Transverse colon (tissue), 4 donors: ENCODE measurements at regions not wholly inside any gene's neighbourhood (a gene's known extent, or its start where the extent isn't known, plus 50 kb on each side); places are given as distances from the start of the nearest gene placed in this dataset.

Experiments used
- DNase-seq: peaks from one replicate; pipeline ENCODE4 v3.0.0-alpha.2; 2019
- H3K27ac ChIP-seq, 4 donors: fragments of 200-600 bp; sonication (generic); 2 replicates each; pipeline ENCODE4 v1.5.1; 2016 to 2018; ENCODE audit warnings: inconsistent platforms in 4 of 4
- H3K27me3 ChIP-seq: fragments of 200-600 bp; sonication (generic); 2 replicates; pipeline ENCODE4 v1.5.1; 2017; ENCODE audit warnings: inconsistent platforms
- H3K36me3 ChIP-seq, 4 donors: fragments of 200-600 bp; sonication (generic); 2 replicates each; pipeline ENCODE4 v1.5.1; 2017 to 2019; ENCODE audit warnings: inconsistent platforms in 4 of 4
- H3K4me1 ChIP-seq, 4 donors: fragments of 200-600 bp; sonication (generic); 2 replicates each; pipeline ENCODE4 v1.5.1; 2017 to 2020; ENCODE audit warnings: inconsistent platforms in 4 of 4
- H3K4me3 ChIP-seq, 4 donors: fragments of 200-600 bp; sonication (generic); 1 replicate in 1 of 4; 2 replicates in 3 of 4; pipeline versions ENCODE4 v1.5.1 to v1.6.1; 2017 to 2019; ENCODE audit warnings: inconsistent platforms in 4 of 4
- H3K9me3 ChIP-seq, 2 donors: fragments of 200-600 bp; sonication (generic); 2 replicates each; pipeline ENCODE4 v1.5.1; 2017 to 2019; ENCODE audit warnings: inconsistent platforms in 2 of 2
- EP300 ChIP-seq: sonication (generic); formaldehyde crosslinking; IDR thresholded peaks from one replicate; pipeline ENCODE4 v1.6.1; 2017; ENCODE audit warnings: antibody characterized with exemption, low read depth
- POLR2A ChIP-seq: fragments of 450-650 bp; IDR thresholded peaks from one replicate; pipeline ENCODE4 v1.6.1; 2016; ENCODE audit warnings: antibody characterized with exemption, mild to moderate bottlenecking, moderate library complexity
- POLR2AphosphoS5 ChIP-seq, 3 donors: sonication (generic); formaldehyde crosslinking; IDR thresholded peaks; one replicate each; pipeline ENCODE4 v1.6.1; 2016; ENCODE audit warnings: antibody characterized with exemption in 3 of 3
- WGBS, 2 donors: methylation state at CpG; one replicate each; pipeline ENCODE4 v1.1.5; 2018; ENCODE audit warnings: low coverage in 1 of 2; 5-methylcytosine and 5-hydroxymethylcytosine counted together
- in situ Hi-C, 4 donors: fragments of 200-750 bp; cut with MboI; loops; one replicate each; pipeline versions ENCODE4 v1.15.0 to v1.15.1; 2017; ENCODE audit warnings: low sequenced_read_pairs in 3 of 4, low pct_ligation_motif_present in 1 of 4, low pct_unique_long_range_greater_than_20kb in 1 of 4
- intact Hi-C: fragments of 100-400 bp; cut with DNase I; formaldehyde crosslinking; loops from one replicate; pipeline ENCODE4 v1.15.1; 2023; ENCODE audit warnings: low total_unique reads
- TF ChIP-seq, protein P1 (sequence below), 5 experiments: fragments of 200-600 bp in 3 of 5; fragments of 450-650 bp in 2 of 5; sonication (generic) in 3 of 5; IDR thresholded peaks; 1 replicate in 2 of 5; 2 replicates in 3 of 5; pipeline ENCODE4 v1.5.1; 2016 to 2017; ENCODE audit warnings: antibody characterized with exemption in 5 of 5, inconsistent platforms in 3 of 5, mild to moderate bottlenecking in 2 of 5, moderate library complexity in 1 of 5

DNA sequence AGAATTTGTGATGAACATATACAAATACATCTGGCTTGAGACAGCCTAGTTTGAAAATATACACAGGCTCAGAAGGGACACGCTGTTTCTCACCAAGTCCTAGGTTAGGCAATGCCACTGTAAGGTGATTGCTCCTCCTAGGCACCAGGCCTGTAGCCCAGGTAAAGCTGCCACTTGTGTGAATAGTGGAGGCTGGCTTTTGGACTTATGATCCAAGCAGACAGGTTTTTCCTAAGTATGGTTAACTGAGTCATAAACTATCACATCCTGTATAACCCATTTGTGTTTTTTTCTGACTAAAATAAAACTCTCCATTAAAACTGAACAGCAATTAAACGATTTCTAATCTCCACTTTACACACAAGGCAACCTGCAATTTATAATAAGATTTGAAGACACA lies 81.0 kb downstream of the SEMA4F start:
- TF ChIP-seq POLR2AphosphoS5 (IDR thresholded peaks at IDR 0.05) = no peak
- TF ChIP-seq, protein P1, sequence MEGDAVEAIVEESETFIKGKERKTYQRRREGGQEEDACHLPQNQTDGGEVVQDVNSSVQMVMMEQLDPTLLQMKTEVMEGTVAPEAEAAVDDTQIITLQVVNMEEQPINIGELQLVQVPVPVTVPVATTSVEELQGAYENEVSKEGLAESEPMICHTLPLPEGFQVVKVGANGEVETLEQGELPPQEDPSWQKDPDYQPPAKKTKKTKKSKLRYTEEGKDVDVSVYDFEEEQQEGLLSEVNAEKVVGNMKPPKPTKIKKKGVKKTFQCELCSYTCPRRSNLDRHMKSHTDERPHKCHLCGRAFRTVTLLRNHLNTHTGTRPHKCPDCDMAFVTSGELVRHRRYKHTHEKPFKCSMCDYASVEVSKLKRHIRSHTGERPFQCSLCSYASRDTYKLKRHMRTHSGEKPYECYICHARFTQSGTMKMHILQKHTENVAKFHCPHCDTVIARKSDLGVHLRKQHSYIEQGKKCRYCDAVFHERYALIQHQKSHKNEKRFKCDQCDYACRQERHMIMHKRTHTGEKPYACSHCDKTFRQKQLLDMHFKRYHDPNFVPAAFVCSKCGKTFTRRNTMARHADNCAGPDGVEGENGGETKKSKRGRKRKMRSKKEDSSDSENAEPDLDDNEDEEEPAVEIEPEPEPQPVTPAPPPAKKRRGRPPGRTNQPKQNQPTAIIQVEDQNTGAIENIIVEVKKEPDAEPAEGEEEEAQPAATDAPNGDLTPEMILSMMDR (IDR thresholded peaks at IDR 0.05) = no peak
- TF ChIP-seq POLR2A = no peak
- no peak for TF ChIP-seq EP300
- H3K36me3 ChIP-seq = no peaks in the 10 kb centered on the region
- in situ Hi-C loops (no loop called here), intact Hi-C loops (no loop called here)
- peaks cover 6 to 8% of the 10 kb centered on the region in 2 donors for H3K9me3 ChIP-seq
- no peaks in the 10 kb centered on the region for H3K27me3 ChIP-seq
- peaks cover 0 to 7% (median 0%) of the 10 kb centered on the region in 4 donors for H3K4me1 ChIP-seq
- H3K4me3 ChIP-seq = no peak overlapping the region
- H3K27ac ChIP-seq = no peak overlapping the region
- 29 to 38% methylated on average over 1 to 2 of the region's 2 CpGs for WGBS, 2 donors
- DNase-seq = peak; percentile 41

DNA sequence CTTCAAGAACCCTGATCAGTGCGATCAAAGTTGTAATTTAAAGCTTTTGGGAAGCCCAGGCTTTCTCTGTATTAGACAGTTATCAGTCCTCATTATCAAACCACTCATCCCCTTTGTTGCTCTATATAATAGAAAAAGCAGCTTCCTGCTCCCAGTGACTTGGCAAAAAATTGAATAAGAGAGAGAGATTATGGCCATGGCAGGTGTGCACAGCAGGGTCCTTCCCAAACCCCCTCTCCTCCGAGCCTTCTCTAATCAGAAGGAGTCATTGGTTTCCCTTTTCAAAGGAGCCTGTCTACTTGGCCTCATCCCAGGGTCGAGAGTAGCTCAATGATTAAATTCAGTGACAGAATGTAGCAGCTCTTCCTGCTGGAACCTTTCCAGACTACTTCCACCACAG lies 81.5 kb downstream of the SEMA4F start:
- Histone ChIP-seq H3K36me3 (no peaks in the 10 kb centered on the region), H3K4me1 (peaks cover 0 to 11% (median 3%) of the 10 kb centered on the region in 4 donors), H3K27me3 (no peaks in the 10 kb centered on the region), H3K9me3 (peaks cover 6 to 8% of the 10 kb centered on the region in 2 donors), H3K27ac (no peak overlapping the region), H3K4me3 (no peak overlapping the region)
- no peak for DNase-seq
- in situ Hi-C loops (no loop called here), intact Hi-C loops (no loop called here)
- 46 to 50% methylated on average over 2 to 3 of the region's 3 CpGs for WGBS, 2 donors
- TF ChIP-seq, protein P1 (IDR thresholded peaks at IDR 0.05) = no peak
- no peak for TF ChIP-seq POLR2AphosphoS5 (IDR thresholded peaks at IDR 0.05)
- TF ChIP-seq EP300 = no peak
- no peak for TF ChIP-seq POLR2A

- intact Hi-C loops (no loop called here), in situ Hi-C loops (no loop called here)
- DNase-seq = no peak
- Histone ChIP-seq H3K27ac (no peak overlapping the region), H3K4me1 (peaks cover 4 to 19% (median 8%) of the 10 kb centered on the region in 4 donors), H3K27me3 (no peaks in the 10 kb centered on the region), H3K9me3 (peaks cover 6 to 8% of the 10 kb centered on the region in 2 donors), H3K36me3 (no peaks in the 10 kb centered on the region), H3K4me3 (no peak overlapping the region)
- WGBS, 2 donors = 70 to 86% methylated on average over 2 of the region's 2 CpGs
- TF ChIP-seq POLR2AphosphoS5 (IDR thresholded peaks at IDR 0.05) (no peak), EP300 (no peak), POLR2A (no peak)
- TF ChIP-seq, protein P1 (IDR thresholded peaks at IDR 0.05) = no peak
Observed at GRCh38 chr2:74736589-74736988, 82.5 kb downstream of the SEMA4F start.

GRCh38 chr2:74738586-74738985 lies 84.5 kb downstream of the SEMA4F start:
- 72 to 75% methylated on average over 1 to 6 of the region's 6 CpGs for WGBS, 2 donors
- Histone ChIP-seq H3K36me3 (no peaks in the 10 kb centered on the region), H3K4me3 (no peak overlapping the region), H3K27ac (no peak overlapping the region), H3K9me3 (peaks cover 6 to 8% of the 10 kb centered on the region in 2 donors), H3K4me1 (peaks cover 4 to 21% (median 9%) of the 10 kb centered on the region in 4 donors), H3K27me3 (no peaks in the 10 kb centered on the region)
- intact Hi-C loops (no loop called here), in situ Hi-C loops (no loop called here)
- DNase-seq = no peak
- TF ChIP-seq POLR2AphosphoS5 (IDR thresholded peaks at IDR 0.05) (no peak), EP300 (no peak)
- TF ChIP-seq, protein P1 (IDR thresholded peaks at IDR 0.05) = no peak
